HG02798 (cell line): ENCODE measurements at regions not wholly inside any gene's neighbourhood (a gene's known extent, or its start where the extent isn't known, plus 50 kb on each side); places are given as distances from the start of the nearest gene placed in this dataset.

Experiments used
- ATAC-seq: cut with Tn5 transposase; IDR thresholded peaks from one replicate; pipeline ENCODE4 v1.9.1; 2021; ENCODE audit warnings: mild to moderate bottlenecking; ENCODE audit not compliant: unreplicated experiment, poor library complexity

DNA sequence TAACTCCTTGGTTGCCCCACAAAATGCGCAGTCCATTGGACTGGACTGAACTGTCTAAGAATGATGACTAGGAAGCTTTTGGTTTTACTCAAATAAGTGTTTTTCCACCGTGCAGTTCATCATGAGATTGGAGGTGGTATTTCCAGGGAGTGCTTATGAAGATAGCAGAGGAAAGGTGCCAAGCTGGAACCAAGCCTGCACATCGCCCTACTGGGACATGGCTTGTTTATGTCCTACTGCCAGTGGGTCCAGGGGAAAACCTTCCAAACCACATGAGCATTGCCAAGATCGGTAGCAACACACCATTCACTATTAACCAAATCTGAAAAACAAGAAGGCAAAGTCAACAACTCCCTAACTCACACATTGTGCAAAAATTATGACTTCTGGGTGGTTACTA is 54.7 kb upstream of the DSCAM start:
- ATAC-seq, result no peak

DNA sequence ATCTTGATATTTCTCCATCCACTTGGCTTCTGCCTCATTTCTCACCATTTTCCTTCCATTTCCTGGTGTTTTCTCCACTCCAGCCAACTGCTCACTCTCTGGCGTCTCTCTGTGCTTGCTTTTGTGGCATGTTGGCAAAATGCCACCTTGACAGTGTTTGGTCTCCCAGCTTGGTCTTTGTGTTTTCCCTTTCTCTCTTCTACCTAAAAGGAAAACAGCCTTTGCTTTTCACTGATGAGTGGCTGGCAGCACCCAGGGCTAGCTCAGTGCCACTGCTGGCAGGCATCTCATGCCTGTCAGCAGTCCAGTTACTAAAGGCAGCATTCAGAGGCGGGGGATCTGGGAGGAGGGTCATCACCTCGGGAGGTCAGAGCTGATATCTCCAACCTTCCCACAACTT is 55.3 kb upstream of the DSCAM start:
- ATAC-seq, result no peak

GRCh38 chr21:40902993-40903392 is 56.0 kb upstream of the DSCAM start:
- ATAC-seq, result no peak

GRCh38 chr21:40905251-40905650 is 58.3 kb upstream of the DSCAM start:
- no peak for ATAC-seq

DNA sequence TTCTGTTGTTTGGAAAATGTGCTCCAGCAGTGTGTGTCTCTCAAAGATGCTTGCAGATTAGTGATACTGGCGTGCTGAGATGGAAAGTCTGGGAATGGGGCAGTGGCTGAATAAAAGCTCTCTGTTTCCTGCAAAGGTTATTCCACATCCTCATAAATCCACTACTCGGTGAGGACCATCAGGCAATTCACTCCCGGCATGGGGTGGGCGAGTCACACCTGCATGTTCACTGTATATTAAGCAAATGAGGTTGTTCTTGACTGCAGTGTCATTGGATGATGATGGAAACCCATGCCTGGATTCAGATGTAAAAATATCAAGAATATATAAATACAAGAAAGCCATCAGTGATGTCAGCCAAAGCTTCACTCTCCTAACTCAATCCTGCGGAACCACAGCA is 65.4 kb upstream of the DSCAM start:
- no peak for ATAC-seq

DNA sequence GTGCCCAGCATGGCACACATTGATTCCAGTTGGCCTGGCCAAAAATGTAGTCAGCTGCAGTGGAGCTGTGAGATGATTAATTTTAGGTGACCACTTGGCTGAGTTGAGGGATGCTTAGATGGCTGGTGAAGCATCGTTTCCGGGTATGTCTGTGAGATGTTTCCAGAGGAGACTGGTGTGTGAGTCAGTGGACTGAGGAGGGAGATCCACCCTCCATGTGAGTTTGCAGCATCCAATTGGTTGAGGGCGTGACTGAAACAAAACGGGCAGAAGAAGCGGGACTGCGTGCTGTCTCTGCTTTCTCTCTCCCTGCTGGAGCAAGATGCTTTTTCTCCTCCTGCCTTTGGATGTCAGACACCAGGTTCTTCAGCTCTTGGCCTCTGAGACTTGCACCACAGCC is 68.2 kb upstream of the DSCAM start:
- ATAC-seq, result no peak

DNA sequence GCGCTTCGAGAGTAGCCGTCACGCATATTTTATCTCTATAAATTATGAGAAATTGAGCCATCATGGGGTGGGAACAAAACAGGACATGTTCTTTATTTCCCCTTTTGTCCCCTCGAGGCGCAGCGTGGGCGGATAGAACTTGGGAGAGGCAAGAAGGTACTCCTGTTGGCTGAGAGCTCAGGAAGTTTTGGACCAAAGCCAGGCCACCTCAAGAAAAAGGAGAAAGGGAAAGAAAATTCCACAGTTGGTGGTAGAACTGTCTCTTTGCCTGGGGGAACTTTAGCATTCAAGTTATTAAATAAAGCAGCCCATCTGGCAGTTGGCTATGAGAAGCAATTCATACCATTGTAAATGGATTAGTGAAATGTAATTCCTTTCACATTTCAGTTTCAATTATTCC is 76.4 kb upstream of the DSCAM start:
- ATAC-seq, result no peak

DNA sequence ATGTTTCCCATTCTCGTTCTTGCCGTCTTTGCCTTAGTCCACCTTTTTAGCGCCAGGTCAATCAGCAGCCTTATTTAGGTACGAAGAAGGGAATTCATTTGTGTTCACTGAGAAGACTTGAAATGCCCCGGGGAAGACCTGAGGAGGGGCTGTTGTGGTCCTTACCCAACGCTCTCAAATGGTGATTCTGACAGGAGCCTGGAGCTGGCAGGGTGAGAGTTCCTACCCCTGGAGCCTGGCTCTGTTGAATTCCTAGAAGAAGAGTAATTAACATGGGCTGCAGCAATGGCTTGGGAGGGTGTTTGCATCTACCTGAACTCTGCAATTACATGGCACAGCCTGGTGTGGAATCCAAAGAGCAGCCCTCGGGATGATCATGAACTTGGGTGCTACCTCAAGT is 76.9 kb upstream of the DSCAM start:
- ATAC-seq, result no peak

DNA sequence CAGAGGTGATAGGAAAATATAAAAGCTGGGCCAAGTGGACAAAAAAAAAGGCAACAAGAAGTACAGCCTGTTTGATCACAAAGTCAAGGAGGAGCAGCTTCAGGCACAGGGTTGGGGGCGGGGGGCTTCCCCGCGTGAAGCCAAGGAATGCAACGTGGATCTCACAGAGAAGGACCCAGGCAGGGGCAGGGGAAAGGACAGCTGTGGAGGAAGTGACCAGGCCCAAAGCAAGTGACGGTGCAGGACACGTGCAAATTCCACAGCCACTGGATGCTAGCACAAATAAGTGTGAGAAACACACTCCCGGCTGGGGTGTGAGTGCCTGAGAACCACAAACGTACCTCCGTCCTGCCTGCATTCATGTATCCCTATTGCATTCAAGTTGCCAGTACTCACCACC is 77.7 kb upstream of the DSCAM start:
- ATAC-seq, result no peak

DNA sequence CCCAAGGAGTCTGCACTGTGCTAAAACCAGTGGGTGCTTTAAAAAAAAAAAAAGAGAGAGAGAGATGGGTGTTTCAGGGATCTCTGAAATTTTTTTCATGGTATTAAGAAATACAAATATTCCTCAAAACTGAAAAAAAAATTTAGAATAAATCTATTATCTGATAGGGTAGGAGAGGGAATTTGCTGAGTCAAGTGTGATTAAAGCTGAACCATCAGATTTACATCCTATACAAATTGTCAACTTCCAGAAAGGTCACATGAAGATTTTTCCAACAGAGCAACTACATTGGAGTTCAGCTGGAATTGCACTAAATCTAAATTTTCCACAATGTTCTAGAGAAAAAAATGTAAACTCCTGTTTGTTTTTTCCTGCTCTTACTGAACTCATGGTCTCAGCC is 79.3 kb upstream of the DSCAM start:
- ATAC-seq, result no peak

DNA sequence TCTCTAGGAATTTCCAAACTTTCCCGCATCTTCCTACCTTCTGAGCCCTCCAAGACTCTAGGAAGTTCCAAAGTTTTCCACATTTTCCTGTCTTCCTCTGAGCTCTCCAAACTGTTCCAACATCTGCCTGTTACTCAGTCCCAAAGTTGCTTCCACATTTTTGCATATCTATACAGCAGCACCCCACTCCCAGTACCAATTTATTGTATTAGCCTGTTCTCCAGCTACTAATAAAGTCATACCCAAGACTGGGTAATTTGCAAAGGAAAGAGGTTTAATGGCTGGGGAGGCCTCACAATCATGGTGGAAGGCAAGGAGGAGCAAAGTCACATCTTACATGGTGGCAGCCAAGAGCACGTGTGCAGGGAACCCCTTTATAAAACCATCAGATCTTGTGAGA is 82.9 kb upstream of the DSCAM start:
- ATAC-seq, result no peak

GRCh38 chr21:40931197-40931596 is 84.2 kb upstream of the DSCAM start:
- no peak for ATAC-seq

- ATAC-seq, result no peak
Measured at GRCh38 chr21:40936178-40936577, 89.2 kb upstream of the DSCAM start.

DNA sequence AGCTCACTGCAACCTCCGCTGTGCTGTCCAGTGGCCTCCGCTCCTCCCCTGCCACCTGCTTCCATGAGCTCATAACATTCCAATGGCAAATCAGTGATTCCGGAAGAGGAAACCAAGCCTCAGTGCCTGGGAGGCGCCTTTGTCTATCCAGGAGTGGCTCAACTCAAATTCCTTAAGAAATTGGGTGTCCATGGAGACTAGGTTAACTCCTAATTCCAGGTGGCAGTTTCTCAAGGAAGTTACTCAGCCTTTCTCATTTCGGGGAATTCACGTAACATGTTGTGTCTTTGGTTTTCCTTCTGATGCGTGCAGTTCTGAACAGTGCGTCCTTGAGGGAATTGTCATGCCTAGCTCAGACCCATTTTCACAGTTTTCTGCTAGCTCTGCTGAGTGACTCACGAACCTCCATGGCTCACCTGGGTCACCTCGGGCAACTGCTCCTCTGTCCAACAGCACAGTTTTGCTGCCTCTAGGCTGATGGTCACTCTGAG is 89.9 kb upstream of the DSCAM start:
- ATAC-seq, result no peak

GRCh38 chr21:40938078-40938477 is 91.1 kb upstream of the DSCAM start:
- no peak for ATAC-seq

GRCh38 chr21:40938611-40939010 is 91.7 kb upstream of the DSCAM start:
- no peak for ATAC-seq

DNA sequence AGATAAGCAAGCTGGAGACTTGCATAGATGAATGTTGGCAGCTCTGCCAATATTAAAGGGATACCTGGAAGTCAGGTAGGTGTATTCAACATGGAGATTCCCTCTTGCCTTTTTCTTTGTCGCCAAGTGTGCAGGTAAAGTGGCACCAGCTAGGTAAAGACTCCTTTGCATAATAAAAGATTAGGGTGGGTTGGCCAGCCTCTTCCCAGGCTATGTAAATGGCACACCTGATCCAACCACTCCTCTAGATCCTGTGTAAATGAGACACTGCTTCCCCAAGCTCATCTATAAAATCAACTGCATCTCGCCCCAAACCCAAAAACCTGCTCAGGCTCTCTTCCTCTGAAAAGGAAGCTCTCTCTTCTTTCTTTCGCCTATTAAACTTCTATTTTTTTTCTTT is 100.8 kb upstream of the DSCAM start:
- no peak for ATAC-seq

GRCh38 chr21:40950970-40951369 is 104.0 kb upstream of the DSCAM start:
- ATAC-seq, result no peak

DNA sequence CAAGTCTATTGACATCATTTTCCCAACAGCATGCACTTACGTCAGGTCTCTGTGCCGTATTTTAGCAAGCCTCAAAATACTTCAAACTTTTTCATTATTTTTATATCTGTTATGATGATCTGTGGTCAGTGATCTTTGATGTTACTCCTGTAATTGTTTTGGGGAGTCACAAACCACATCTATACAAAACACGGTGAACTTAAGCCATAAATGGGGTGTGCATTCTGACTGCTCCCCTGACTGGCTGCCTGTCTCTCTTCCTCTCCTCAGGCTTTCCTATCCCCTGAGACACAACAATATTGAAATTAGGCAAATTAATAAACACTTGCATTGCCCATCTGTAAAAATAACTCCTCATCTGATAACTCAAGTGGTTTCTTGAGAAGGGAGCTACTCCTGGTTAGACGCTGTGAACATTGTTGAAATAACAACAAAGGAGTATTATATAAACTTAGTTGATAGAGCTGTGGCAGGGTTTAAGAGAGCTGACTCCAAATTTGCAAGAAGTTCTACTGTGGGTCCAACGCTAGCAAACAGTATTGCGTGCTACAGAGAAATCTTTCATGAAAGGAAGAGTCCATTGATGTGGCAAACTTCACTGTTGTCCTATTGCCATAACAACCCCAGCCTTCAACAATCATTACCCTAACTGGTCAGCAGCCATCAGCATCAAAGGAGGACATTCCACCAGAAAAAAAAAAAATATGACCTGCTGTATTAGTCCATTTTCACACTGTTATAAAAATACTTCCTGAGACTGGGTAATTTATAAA is 105.8 kb upstream of the DSCAM start:
- ATAC-seq, result no peak

GRCh38 chr21:40964691-40965090 is 117.7 kb upstream of the DSCAM start:
- no peak for ATAC-seq

DNA sequence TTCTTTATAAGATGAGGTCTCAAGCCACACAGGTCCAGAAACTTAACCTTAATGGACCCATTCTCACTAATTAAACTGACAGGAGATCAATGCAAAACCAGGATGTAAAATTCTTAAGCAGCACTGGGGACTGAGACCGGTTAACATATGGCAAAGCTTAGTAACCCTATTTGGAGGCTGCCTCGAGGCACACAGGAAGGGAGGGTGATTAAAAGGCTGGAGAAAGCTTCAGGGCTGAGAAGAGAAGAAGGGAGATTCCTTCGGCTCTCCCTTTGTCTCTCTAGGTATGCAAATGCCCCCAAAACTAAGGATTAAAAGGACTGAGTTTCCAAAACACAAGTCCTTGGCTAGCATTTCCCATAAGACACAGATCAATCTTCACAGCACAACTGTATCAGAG is 120.8 kb upstream of the DSCAM start:
- no peak for ATAC-seq

GRCh38 chr21:40972151-40972550 is 125.2 kb upstream of the DSCAM start:
- ATAC-seq, result no peak
